ENCODE measurements at regions not wholly inside any gene's neighbourhood (a gene's known extent, or its start where the extent isn't known, plus 50 kb on each side); places are given as distances from the start of the nearest gene placed in this dataset.

GRCh38 chr16:85202631-85203461 is 90.6 kb upstream of the CIBAR2 start:
- Histone ChIP-seq H3K4me2 (ENCODE audit: insufficient read depth, insufficient read length, low read length) (no peak overlapping the region), H3K23ac (ENCODE audit: insufficient read length, low read depth, low read length) (no peak overlapping the region), H3K79me1 (ENCODE audit: insufficient read depth, low read depth, low read length, poor library complexity, severe bottlenecking) (no peaks in the 10 kb centered on the region), H3T11ph (ENCODE audit: low read length) (no peak overlapping the region), H3K79me2 (ENCODE audit: insufficient read depth, low read length) (no peaks in the 10 kb centered on the region), H4K91ac (ENCODE audit: insufficient read length, low read depth, low read length) (peak overlapping the region; percentile 92), H4K20me1 (ENCODE audit: control insufficient read depth, insufficient read depth, insufficient read length) (no peaks in the 10 kb centered on the region), H2BK15ac (ENCODE audit: low read depth, low read length) (no peak overlapping the region), H3K56ac (ENCODE audit: insufficient read length, low read depth, low read length) (no peak overlapping the region), H3K14ac (ENCODE audit: insufficient read depth, low read length) (peak overlapping the region; percentile 37), H3K4me1 (ENCODE audit: insufficient read depth, low read length) (no peaks in the 10 kb centered on the region), H3K9ac (ENCODE audit: extremely low read depth, insufficient read length, low read length) (no peak overlapping the region), H3K18ac (ENCODE audit: insufficient read length, low read depth, low read length) (peak overlapping the region; percentile 21), H2BK12ac (ENCODE audit: insufficient read length, low read depth, low read length) (no peak overlapping the region), H3K9me3 (ENCODE audit: control insufficient read depth, low read depth, low read length) (no peaks in the 10 kb centered on the region), H2BK20ac (ENCODE audit: low read depth, low read length, poor library complexity, severe bottlenecking) (no peak overlapping the region), H4K8ac (replicated peaks; ENCODE audit: insufficient read length, low read depth, low read length) (no peak overlapping the region), H2BK120ac (ENCODE audit: low read depth, low read length, poor library complexity, severe bottlenecking) (no peak overlapping the region), H4K5ac (ENCODE audit: insufficient read length, low read depth, low read length) (no peak overlapping the region), H3K27me3 (ENCODE audit: insufficient read depth, low read length) (no peaks in the 10 kb centered on the region), H3K27ac (ENCODE audit: insufficient read length, low read depth, low read length) (no peak overlapping the region), H2BK5ac (ENCODE audit: insufficient read length, low read length) (no peak overlapping the region), H3K4ac (ENCODE audit: low read depth, low read length) (no peak overlapping the region), H2AFZ (ENCODE audit: low read length) (no peak overlapping the region), H2AK5ac (ENCODE audit: insufficient read length, low read length) (no peak overlapping the region), H3K23me2 (ENCODE audit: insufficient read length, low read depth, low read length, poor library complexity, severe bottlenecking) (no peaks in the 10 kb centered on the region)
- peaks cover 4% of the 10 kb centered on the region in 2 experiments; a peak in 3 of 5 replicates for H3K9me3 Mint-ChIP-seq
- no peaks in the 10 kb centered on the region for H3K27me3 Mint-ChIP-seq (ENCODE audit: low read depth)
- TF ChIP-seq CTCF (conservative IDR thresholded peaks at IDR 0.05) = no peak
- peak overlapping the region in 2 of 3 experiments; percentile 19 to 84; a peak in 3 of 7 replicates for H3K27ac Mint-ChIP-seq
- no CpG with 5 or more reads among the region's 21 CpGs for WGBS (ENCODE audit: extremely low coverage, insufficient read length, low lambda C conversion rate)
- peak; percentile 78 for DNase-seq
- peaks cover 0 to 4% (median 3%) of the 10 kb centered on the region in 3 experiments; a peak in 2 of 7 replicates for H3K36me3 Mint-ChIP-seq (ENCODE audit: insufficient read depth in 1 of 3, low read depth in 3 of 3)
- H3K4me1 Mint-ChIP-seq = peaks cover 27 to 40% of the 10 kb centered on the region in 2 experiments
- H3K4me3 Mint-ChIP-seq = no peak overlapping the region

Data from H9 (cell line).